A549 (cell line): ENCODE measurements at regions not wholly inside any gene's neighbourhood (a gene's known extent, or its start where the extent isn't known, plus 50 kb on each side); places are given as distances from the start of the nearest gene placed in this dataset.

Experiments used
- REST ChIP-seq: fragments of 200-600 bp; sonication (generic); IDR thresholded peaks from 2 replicates; pipeline ENCODE4 v1.6.1; 2016; ENCODE audit warnings: antibody characterized with exemption, mild to moderate bottlenecking, moderate library complexity
- TF ChIP-seq, protein P1 (sequence below): fragments of >200 bp; sonication (Bioruptor Twin); formaldehyde crosslinking; IDR thresholded peaks from 3 replicates; pipeline ENCODE4 v1.5.1; 2016

DNA sequence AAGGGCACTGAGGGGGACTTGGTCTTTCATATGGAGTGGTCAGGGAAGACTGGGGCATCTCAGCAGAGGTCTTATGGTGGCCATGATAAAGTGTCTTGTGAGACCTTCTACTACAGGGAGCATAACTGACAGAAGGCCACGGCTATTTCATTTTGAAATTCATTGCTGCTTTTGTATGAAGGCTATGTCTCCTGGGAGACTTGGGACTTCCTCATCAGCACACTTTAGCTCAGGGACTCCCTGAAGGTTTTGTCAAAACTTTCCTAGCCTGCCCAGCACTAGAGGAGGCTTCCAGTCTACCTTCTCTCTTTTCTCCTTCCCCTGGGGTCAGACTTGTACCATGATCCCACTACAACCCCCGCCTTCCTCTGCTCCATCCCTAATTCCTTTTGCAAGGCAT is 77.2 kb upstream of the RASGRF1 start:
- TF ChIP-seq, protein P1, sequence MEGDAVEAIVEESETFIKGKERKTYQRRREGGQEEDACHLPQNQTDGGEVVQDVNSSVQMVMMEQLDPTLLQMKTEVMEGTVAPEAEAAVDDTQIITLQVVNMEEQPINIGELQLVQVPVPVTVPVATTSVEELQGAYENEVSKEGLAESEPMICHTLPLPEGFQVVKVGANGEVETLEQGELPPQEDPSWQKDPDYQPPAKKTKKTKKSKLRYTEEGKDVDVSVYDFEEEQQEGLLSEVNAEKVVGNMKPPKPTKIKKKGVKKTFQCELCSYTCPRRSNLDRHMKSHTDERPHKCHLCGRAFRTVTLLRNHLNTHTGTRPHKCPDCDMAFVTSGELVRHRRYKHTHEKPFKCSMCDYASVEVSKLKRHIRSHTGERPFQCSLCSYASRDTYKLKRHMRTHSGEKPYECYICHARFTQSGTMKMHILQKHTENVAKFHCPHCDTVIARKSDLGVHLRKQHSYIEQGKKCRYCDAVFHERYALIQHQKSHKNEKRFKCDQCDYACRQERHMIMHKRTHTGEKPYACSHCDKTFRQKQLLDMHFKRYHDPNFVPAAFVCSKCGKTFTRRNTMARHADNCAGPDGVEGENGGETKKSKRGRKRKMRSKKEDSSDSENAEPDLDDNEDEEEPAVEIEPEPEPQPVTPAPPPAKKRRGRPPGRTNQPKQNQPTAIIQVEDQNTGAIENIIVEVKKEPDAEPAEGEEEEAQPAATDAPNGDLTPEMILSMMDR, result no peak
- no peak for TF ChIP-seq REST
